ENCODE measurements at regions not wholly inside any gene's neighbourhood (a gene's known extent, or its start where the extent isn't known, plus 50 kb on each side); places are given as distances from the start of the nearest gene placed in this dataset.

DNA sequence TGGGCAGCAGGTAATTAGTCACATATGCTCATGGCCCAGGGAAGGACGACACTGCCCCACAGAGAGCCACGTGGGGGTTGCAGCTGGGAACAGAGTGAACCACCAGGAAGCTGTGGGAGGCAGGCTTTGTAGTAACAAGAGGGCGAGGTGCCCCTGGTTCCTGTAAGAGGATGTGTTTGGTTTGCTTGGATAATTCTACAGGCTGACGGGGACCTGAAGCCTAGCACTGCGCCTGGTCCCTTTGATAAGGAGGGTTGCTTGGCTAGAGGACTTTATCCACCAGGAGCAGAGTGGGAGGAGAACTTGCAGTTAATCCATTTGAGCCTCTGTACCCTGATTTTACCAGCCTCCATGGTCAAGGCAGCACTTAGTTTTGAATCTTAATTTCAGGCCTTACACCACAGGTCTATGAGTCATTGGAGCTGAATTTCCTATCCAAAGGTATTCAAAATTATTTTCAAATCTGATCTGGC lies 67.4 kb upstream of the CLDN10 start (continued):
- TF ChIP-seq, protein P1, sequence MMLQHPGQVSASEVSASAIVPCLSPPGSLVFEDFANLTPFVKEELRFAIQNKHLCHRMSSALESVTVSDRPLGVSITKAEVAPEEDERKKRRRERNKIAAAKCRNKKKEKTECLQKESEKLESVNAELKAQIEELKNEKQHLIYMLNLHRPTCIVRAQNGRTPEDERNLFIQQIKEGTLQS (IDR thresholded peaks at IDR 0.05) = peak; percentile 45
- TF ChIP-seq, protein P1 (CRISPR knock-in tag; conservative IDR thresholded peaks at IDR 0.05) = no peak
- TF ChIP-seq RNF2 (IDR thresholded peaks at IDR 0.05) = no peak
- TF ChIP-seq DACH1 (IDR thresholded peaks at IDR 0.05; ENCODE audit: partially characterized antibody) = no peak
- TF ChIP-seq ZNF41 (CRISPR knock-in tag; conservative IDR thresholded peaks at IDR 0.05) = no peak
- no peak for TF ChIP-seq ESRRA (IDR thresholded peaks at IDR 0.05; ENCODE audit: borderline replicate concordance, low read depth)
- TF ChIP-seq NFIX (CRISPR knock-in tag; IDR thresholded peaks at IDR 0.05; ENCODE audit: low read depth) = no peak
- TF ChIP-seq, protein P2, sequence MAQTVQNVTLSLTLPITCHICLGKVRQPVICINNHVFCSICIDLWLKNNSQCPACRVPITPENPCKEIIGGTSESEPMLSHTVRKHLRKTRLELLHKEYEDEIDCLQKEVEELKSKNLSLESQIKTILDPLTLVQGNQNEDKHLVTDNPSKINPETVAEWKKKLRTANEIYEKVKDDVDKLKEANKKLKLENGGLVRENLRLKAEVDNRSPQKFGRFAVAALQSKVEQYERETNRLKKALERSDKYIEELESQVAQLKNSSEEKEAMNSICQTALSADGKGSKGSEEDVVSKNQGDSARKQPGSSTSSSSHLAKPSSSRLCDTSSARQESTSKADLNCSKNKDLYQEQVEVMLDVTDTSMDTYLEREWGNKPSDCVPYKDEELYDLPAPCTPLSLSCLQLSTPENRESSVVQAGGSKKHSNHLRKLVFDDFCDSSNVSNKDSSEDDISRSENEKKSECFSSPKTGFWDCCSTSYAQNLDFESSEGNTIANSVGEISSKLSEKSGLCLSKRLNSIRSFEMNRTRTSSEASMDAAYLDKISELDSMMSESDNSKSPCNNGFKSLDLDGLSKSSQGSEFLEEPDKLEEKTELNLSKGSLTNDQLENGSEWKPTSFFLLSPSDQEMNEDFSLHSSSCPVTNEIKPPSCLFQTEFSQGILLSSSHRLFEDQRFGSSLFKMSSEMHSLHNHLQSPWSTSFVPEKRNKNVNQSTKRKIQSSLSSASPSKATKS (CRISPR knock-in tag; IDR thresholded peaks at IDR 0.05) = no peak
- TF ChIP-seq MTA3 (IDR thresholded peaks at IDR 0.05; ENCODE audit: borderline replicate concordance) = no peak
- no peak for TF ChIP-seq ASH1L (IDR thresholded peaks at IDR 0.05; ENCODE audit: borderline replicate concordance, low read depth, partially characterized antibody)
- TF ChIP-seq SMARCA5 (IDR thresholded peaks at IDR 0.05) = no peak
- no peak for TF ChIP-seq ZNF143 (CRISPR knock-in tag; IDR thresholded peaks at IDR 0.05)
- TF ChIP-seq HDAC1 (IDR thresholded peaks at IDR 0.05) = peak in 1 of 2 experiments; percentile 88; a peak in 2 of 4 replicates
- TF ChIP-seq ZNF785 (CRISPR knock-in tag; IDR thresholded peaks at IDR 0.05) = no peak
- TF ChIP-seq TEAD4 (IDR thresholded peaks at IDR 0.05; ENCODE audit: low read length) = peak; percentile 85
- no peak for TF ChIP-seq TEAD4 (CRISPR knock-in tag; IDR thresholded peaks at IDR 0.05; ENCODE audit: borderline replicate concordance)
- TF ChIP-seq BHLHE40 (IDR thresholded peaks at IDR 0.05; ENCODE audit: low read length) = no peak
- no peak for TF ChIP-seq POU5F1 (IDR thresholded peaks at IDR 0.05; ENCODE audit: borderline replicate concordance, low read depth, low read length, partially characterized antibody)
- TF ChIP-seq, protein P3, sequence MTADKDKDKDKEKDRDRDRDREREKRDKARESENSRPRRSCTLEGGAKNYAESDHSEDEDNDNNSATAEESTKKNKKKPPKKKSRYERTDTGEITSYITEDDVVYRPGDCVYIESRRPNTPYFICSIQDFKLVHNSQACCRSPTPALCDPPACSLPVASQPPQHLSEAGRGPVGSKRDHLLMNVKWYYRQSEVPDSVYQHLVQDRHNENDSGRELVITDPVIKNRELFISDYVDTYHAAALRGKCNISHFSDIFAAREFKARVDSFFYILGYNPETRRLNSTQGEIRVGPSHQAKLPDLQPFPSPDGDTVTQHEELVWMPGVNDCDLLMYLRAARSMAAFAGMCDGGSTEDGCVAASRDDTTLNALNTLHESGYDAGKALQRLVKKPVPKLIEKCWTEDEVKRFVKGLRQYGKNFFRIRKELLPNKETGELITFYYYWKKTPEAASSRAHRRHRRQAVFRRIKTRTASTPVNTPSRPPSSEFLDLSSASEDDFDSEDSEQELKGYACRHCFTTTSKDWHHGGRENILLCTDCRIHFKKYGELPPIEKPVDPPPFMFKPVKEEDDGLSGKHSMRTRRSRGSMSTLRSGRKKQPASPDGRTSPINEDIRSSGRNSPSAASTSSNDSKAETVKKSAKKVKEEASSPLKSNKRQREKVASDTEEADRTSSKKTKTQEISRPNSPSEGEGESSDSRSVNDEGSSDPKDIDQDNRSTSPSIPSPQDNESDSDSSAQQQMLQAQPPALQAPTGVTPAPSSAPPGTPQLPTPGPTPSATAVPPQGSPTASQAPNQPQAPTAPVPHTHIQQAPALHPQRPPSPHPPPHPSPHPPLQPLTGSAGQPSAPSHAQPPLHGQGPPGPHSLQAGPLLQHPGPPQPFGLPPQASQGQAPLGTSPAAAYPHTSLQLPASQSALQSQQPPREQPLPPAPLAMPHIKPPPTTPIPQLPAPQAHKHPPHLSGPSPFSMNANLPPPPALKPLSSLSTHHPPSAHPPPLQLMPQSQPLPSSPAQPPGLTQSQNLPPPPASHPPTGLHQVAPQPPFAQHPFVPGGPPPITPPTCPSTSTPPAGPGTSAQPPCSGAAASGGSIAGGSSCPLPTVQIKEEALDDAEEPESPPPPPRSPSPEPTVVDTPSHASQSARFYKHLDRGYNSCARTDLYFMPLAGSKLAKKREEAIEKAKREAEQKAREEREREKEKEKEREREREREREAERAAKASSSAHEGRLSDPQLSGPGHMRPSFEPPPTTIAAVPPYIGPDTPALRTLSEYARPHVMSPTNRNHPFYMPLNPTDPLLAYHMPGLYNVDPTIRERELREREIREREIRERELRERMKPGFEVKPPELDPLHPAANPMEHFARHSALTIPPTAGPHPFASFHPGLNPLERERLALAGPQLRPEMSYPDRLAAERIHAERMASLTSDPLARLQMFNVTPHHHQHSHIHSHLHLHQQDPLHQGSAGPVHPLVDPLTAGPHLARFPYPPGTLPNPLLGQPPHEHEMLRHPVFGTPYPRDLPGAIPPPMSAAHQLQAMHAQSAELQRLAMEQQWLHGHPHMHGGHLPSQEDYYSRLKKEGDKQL (CRISPR knock-in tag; IDR thresholded peaks at IDR 0.05; ENCODE audit: borderline replicate concordance) = no peak
- no peak for TF ChIP-seq TRIM28 (IDR thresholded peaks at IDR 0.05)
- no peak for TF ChIP-seq MYC (IDR thresholded peaks at IDR 0.05; ENCODE audit: low read depth, low read length)
- TF ChIP-seq MYC (CRISPR knock-in tag; IDR thresholded peaks at IDR 0.05; ENCODE audit: borderline replicate concordance, low read depth) = no peak
